Gastroesophageal sphincter (tissue), 3 donors: ENCODE measurements at regions not wholly inside any gene's neighbourhood (a gene's known extent, or its start where the extent isn't known, plus 50 kb on each side); places are given as distances from the start of the nearest gene placed in this dataset.

Experiments
- CTCF ChIP-seq, 4 experiments: fragments of 200-600 bp in 2 of 4; fragments of 450-650 bp in 2 of 4; sonication (generic) in 1 of 4; IDR thresholded peaks; one replicate each; pipeline ENCODE4 v1.5.1; 2017 to 2019; ENCODE audit warnings: antibody characterized with exemption in 4 of 4, mild to moderate bottlenecking in 2 of 4, moderate library complexity in 2 of 4
- EP300 ChIP-seq: sonication (generic); formaldehyde crosslinking; IDR thresholded peaks from one replicate; pipeline ENCODE4 v1.6.1; 2017; ENCODE audit warnings: antibody characterized with exemption, mild to moderate bottlenecking
- POLR2A ChIP-seq, 2 donors: fragments of 450-650 bp; IDR thresholded peaks; one replicate each; pipeline ENCODE4 v1.6.1; 2017; ENCODE audit warnings: antibody characterized with exemption in 2 of 2, mild to moderate bottlenecking in 2 of 2, moderate library complexity in 1 of 2

DNA sequence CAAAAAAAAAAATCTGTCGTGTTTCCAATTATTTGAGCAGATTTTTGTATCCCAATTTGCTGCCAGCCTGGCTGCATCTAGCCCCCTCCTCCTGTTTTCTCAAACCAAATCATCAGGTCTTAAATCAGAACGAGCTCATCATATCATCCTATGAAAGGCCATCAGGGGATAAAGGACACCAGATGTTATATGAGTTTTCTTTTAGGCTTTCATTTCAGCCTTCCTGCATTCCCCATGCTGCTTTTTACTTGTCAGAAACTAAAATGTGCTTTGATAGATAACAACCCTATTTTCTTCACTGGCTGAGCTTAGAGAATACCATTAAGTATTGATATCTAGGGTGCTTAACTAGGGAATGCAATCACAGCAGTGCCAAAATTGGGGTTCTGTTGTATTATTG lies 968.4 kb upstream of the SLC35B3 start:
- TF ChIP-seq CTCF (IDR thresholded peaks at IDR 0.05): no peak
- TF ChIP-seq EP300: no peak
- no peak for TF ChIP-seq POLR2A (IDR thresholded peaks at IDR 0.05)
